DOHH2 (cell line): ENCODE measurements at regions not wholly inside any gene's neighbourhood (a gene's known extent, or its start where the extent isn't known, plus 50 kb on each side); places are given as distances from the start of the nearest gene placed in this dataset.
"Not testable (repeated sequence)": the region's sequence is repeated elsewhere in the genome, so short reads cannot be mapped to it uniquely, and the experiment has no call there.

Experiments
- H3F3A ChIP-seq: fragments of 200-600 bp; sonication (generic), shearing (Covaris generic); 2 replicates; pipeline ENCODE4 v1.6.0; 2016; ENCODE audit warnings: antibody characterized with exemption, mild to moderate bottlenecking; ENCODE audit not compliant: control insufficient read depth, insufficient read depth
- H3K27ac ChIP-seq: fragments of 200-600 bp; sonication (generic); 2 replicates; pipeline ENCODE4 v1.5.1; 2014; ENCODE audit warnings: low read depth, mild to moderate bottlenecking, low read length, moderate library complexity
- H3K27me3 ChIP-seq: fragments of 200-600 bp; sonication (generic); 2 replicates; pipeline ENCODE4 v1.6.1; 2014; ENCODE audit warnings: mild to moderate bottlenecking, low read length, mixed read lengths; ENCODE audit not compliant: control insufficient read depth
- H3K36me3 ChIP-seq: fragments of 200-600 bp; sonication (generic); 2 replicates; pipeline ENCODE4 v1.6.1; 2014; ENCODE audit warnings: mild to moderate bottlenecking, low read length, moderate library complexity, mixed read lengths; ENCODE audit not compliant: control insufficient read depth
- H3K4me1 ChIP-seq: fragments of 200-600 bp; sonication (generic); 2 replicates; pipeline ENCODE4 v1.6.1; 2014; ENCODE audit warnings: mild to moderate bottlenecking, low read length, mixed read lengths; ENCODE audit not compliant: control insufficient read depth
- H3K4me2 ChIP-seq: fragments of 200-600 bp; sonication (generic); 2 replicates; pipeline ENCODE4 v1.6.0; 2014; ENCODE audit warnings: mild to moderate bottlenecking, low read length, moderate library complexity
- H3K4me3 ChIP-seq: fragments of 200-600 bp; sonication (generic); 2 replicates; pipeline ENCODE4 v1.5.1; 2014; ENCODE audit warnings: mild to moderate bottlenecking, low read length, mixed read lengths
- H3K79me2 ChIP-seq: fragments of 200-600 bp; sonication (generic); 2 replicates; pipeline ENCODE4 v1.6.1; 2014; ENCODE audit warnings: mild to moderate bottlenecking, low read length, mixed read lengths; ENCODE audit not compliant: control insufficient read depth
- H3K9me2 ChIP-seq: fragments of 200-600 bp; sonication (generic); replicated peaks from 2 replicates; pipeline ENCODE4 v1.6.1; 2014; ENCODE audit warnings: mild to moderate bottlenecking, low read length, mixed read lengths; ENCODE audit not compliant: control insufficient read depth
- H3K9me3 ChIP-seq: fragments of 200-600 bp; sonication (generic); 2 replicates; pipeline ENCODE4 v1.6.1; 2014; ENCODE audit warnings: antibody characterized with exemption, low read length, mixed read lengths; ENCODE audit not compliant: control insufficient read depth, insufficient read depth
- H4K20me1 ChIP-seq: fragments of 200-600 bp; sonication (generic); 2 replicates; pipeline ENCODE4 v1.6.0; 2014; ENCODE audit warnings: low read depth, mild to moderate bottlenecking, antibody characterized with exemption, low read length, moderate library complexity; ENCODE audit not compliant: control insufficient read depth, insufficient read depth
- EZH2phosphoT487 ChIP-seq: fragments of 200-600 bp; sonication (generic); IDR thresholded peaks from 2 replicates; pipeline ENCODE4 v1.6.1; 2017; ENCODE audit warnings: borderline replicate concordance, mild to moderate bottlenecking, antibody characterized with exemption, low read length, moderate library complexity, mixed read lengths
- TF ChIP-seq, protein P1 (sequence below): fragments of 200-600 bp; sonication (generic); IDR thresholded peaks from one replicate; pipeline ENCODE4 v1.5.1; 2014; ENCODE audit warnings: antibody characterized with exemption, mild to moderate bottlenecking, low read depth, low read length; ENCODE audit not compliant: poor library complexity, severe bottlenecking

GRCh38 chr16:27660507-27660906, 110.6 kb downstream of the KATNIP start:
- no peaks in the 10 kb centered on the region for H3K36me3 ChIP-seq
- no peaks in the 10 kb centered on the region for H3K9me2 ChIP-seq
- H3K4me1 ChIP-seq = no peaks in the 10 kb centered on the region
- H4K20me1 ChIP-seq = no peaks in the 10 kb centered on the region
- H3K4me2 ChIP-seq = no peak overlapping the region
- H3F3A ChIP-seq = no peaks in the 10 kb centered on the region
- H3K27me3 ChIP-seq = no peaks in the 10 kb centered on the region
- H3K9me3 ChIP-seq = no peaks in the 10 kb centered on the region
- no peak overlapping the region for H3K4me3 ChIP-seq
- H3K79me2 ChIP-seq = no peaks in the 10 kb centered on the region
- TF ChIP-seq, protein P1, sequence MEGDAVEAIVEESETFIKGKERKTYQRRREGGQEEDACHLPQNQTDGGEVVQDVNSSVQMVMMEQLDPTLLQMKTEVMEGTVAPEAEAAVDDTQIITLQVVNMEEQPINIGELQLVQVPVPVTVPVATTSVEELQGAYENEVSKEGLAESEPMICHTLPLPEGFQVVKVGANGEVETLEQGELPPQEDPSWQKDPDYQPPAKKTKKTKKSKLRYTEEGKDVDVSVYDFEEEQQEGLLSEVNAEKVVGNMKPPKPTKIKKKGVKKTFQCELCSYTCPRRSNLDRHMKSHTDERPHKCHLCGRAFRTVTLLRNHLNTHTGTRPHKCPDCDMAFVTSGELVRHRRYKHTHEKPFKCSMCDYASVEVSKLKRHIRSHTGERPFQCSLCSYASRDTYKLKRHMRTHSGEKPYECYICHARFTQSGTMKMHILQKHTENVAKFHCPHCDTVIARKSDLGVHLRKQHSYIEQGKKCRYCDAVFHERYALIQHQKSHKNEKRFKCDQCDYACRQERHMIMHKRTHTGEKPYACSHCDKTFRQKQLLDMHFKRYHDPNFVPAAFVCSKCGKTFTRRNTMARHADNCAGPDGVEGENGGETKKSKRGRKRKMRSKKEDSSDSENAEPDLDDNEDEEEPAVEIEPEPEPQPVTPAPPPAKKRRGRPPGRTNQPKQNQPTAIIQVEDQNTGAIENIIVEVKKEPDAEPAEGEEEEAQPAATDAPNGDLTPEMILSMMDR = no peak
- no peak for TF ChIP-seq EZH2phosphoT487
- no peak overlapping the region for H3K27ac ChIP-seq

DNA sequence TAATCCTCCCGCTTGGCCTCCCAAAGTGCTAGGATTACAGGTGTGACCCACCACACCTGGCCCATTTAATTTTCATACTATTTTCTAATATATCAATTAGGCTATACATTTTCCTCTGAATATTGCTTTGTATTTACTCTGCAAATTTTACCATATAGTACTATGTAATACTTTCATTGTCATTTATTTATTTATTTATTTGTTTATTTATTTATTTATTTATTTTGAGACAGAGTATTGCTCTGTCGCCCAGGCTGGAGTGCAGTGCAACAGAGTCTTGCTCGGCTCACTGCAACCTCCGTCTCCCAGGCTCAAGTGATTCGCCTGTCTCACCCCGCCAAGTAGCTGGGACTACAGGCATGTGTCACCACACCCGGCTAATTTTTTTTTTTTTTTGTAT, 113.3 kb downstream of the KATNIP start:
- not testable (repeated sequence) for H3K9me2 ChIP-seq, H3K9me3 ChIP-seq, H3F3A ChIP-seq, H3K27me3 ChIP-seq, H3K36me3 ChIP-seq, H3K4me2 ChIP-seq, H4K20me1 ChIP-seq, H3K27ac ChIP-seq, H3K79me2 ChIP-seq, H3K4me3 ChIP-seq, H3K4me1 ChIP-seq

DNA sequence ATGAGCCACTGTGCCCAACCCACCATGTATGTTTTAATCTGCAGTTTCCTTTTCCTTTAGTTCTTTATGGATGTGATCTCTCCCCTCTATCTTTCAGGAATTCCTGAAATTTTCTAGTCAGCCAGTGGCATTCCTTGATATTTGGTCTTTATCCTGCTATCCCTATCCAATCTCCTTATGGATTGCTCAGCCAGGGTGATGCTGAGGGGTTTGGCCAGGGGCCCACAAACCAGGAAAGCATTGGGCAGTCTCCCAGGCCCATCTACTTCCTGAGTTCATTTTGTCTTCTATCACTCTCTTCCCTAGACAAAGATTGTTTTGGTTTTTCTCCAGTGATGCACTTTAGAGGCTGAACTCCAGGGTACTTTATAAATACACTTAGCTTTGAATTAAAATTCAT, 115.9 kb downstream of the KATNIP start:
- no peaks in the 10 kb centered on the region for H3K79me2 ChIP-seq
- H3K27ac ChIP-seq = no peak overlapping the region
- H3F3A ChIP-seq = no peaks in the 10 kb centered on the region
- H3K36me3 ChIP-seq = no peaks in the 10 kb centered on the region
- no peaks in the 10 kb centered on the region for H3K9me2 ChIP-seq
- no peaks in the 10 kb centered on the region for H4K20me1 ChIP-seq
- no peaks in the 10 kb centered on the region for H3K4me1 ChIP-seq
- no peak overlapping the region for H3K4me2 ChIP-seq
- no peak overlapping the region for H3K4me3 ChIP-seq
- no peaks in the 10 kb centered on the region for H3K9me3 ChIP-seq
- H3K27me3 ChIP-seq = no peaks in the 10 kb centered on the region
- TF ChIP-seq, protein P1 = no peak
- TF ChIP-seq EZH2phosphoT487 = no peak

GRCh38 chr16:27670071-27670810, 120.3 kb downstream of the KATNIP start:
- TF ChIP-seq, protein P1 = no peak
- no peak for TF ChIP-seq EZH2phosphoT487
- no peaks in the 10 kb centered on the region for H3K9me3 ChIP-seq
- H3K27me3 ChIP-seq = no peaks in the 10 kb centered on the region
- no peak overlapping the region for H3K27ac ChIP-seq
- no peak overlapping the region for H3K4me3 ChIP-seq
- H3K79me2 ChIP-seq = no peaks in the 10 kb centered on the region
- no peaks in the 10 kb centered on the region for H3K36me3 ChIP-seq
- no peaks in the 10 kb centered on the region for H3K4me1 ChIP-seq
- H3K4me2 ChIP-seq = no peak overlapping the region
- H4K20me1 ChIP-seq = no peaks in the 10 kb centered on the region
- no peaks in the 10 kb centered on the region for H3F3A ChIP-seq
- H3K9me2 ChIP-seq = no peaks in the 10 kb centered on the region
